OCI-LY7 (cell line): ENCODE measurements at regions not wholly inside any gene's neighbourhood (a gene's known extent, or its start where the extent isn't known, plus 50 kb on each side); places are given as distances from the start of the nearest gene placed in this dataset.

Experiments used
- EZH2phosphoT487 ChIP-seq: fragments of 200-600 bp; sonication (generic); IDR thresholded peaks from 2 replicates; pipeline ENCODE4 v1.6.1; 2018; ENCODE audit warnings: low read depth, borderline replicate concordance, mild to moderate bottlenecking, mixed run types, antibody characterized with exemption, low read length, moderate library complexity, mixed read lengths
- TF ChIP-seq, protein P1 (sequence below): fragments of 200-600 bp; sonication (generic); conservative IDR thresholded peaks from 2 replicates; pipeline ENCODE4 v1.5.1; 2014; ENCODE audit warnings: mild to moderate bottlenecking, antibody characterized with exemption, low read length, moderate library complexity, mixed read lengths

DNA sequence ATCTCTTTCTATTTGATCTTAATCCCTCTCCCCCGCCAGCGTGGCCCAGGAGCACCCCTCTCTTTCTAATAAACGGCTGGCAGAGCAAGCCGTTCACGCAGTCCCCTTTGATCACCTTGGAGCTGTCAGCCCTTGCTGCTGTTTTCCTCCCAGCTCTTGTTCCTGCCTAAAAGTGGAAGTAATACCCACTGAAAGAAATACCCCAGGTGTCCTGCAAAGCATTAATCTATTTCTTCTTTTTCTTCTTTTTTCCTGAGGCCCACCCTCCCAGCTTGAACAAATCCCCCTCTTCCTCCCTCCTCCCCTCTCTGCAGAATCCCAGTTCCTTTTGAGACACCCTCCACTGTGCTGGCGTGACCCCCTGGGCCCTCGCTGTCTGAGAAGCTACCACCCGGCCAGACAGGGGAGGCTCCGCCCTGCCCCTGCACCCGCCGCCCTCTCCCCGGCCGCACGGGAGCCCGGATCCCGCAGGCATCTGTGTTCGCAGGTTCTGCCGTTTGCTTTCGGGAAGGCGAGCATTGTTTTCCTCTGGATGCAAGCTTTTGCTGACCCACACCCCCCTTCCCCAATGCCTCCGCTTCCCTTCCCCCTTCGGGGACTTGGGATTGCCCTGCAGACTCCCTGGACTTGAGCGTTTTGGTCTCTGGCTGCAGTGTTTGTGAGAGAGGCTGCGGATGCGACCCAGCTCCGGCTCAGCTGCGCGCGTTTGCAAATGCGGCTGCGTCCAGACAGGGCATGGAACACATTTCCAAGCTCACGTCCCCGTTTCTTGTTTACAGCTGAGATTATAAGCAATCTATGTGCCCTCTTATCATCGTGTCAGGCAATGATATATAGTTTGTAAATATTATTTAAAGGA is 631.5 kb downstream of the NYAP2 start:
- TF ChIP-seq, protein P1, sequence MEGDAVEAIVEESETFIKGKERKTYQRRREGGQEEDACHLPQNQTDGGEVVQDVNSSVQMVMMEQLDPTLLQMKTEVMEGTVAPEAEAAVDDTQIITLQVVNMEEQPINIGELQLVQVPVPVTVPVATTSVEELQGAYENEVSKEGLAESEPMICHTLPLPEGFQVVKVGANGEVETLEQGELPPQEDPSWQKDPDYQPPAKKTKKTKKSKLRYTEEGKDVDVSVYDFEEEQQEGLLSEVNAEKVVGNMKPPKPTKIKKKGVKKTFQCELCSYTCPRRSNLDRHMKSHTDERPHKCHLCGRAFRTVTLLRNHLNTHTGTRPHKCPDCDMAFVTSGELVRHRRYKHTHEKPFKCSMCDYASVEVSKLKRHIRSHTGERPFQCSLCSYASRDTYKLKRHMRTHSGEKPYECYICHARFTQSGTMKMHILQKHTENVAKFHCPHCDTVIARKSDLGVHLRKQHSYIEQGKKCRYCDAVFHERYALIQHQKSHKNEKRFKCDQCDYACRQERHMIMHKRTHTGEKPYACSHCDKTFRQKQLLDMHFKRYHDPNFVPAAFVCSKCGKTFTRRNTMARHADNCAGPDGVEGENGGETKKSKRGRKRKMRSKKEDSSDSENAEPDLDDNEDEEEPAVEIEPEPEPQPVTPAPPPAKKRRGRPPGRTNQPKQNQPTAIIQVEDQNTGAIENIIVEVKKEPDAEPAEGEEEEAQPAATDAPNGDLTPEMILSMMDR, result no peak
- TF ChIP-seq EZH2phosphoT487, result no peak
